Prostate gland (tissue), 2 donors: ENCODE measurements at regions not wholly inside any gene's neighbourhood (a gene's known extent, or its start where the extent isn't known, plus 50 kb on each side); places are given as distances from the start of the nearest gene placed in this dataset.

Experiments
- DNase-seq: peaks from one replicate; pipeline ENCODE4 v3.0.0-alpha.2; 2019; ENCODE audit warnings: low spot score
- H3K27ac ChIP-seq, 2 donors: fragments of 200-600 bp; sonication (generic); 2 replicates each; pipeline ENCODE4 v1.5.1; 2017 to 2019
- H3K27me3 ChIP-seq: fragments of 200-600 bp; sonication (generic); replicated peaks from 2 replicates; pipeline ENCODE4 v1.5.1; 2019; ENCODE audit not compliant: insufficient read depth
- H3K36me3 ChIP-seq, 2 donors: fragments of 200-600 bp; sonication (generic); 1 replicate in 1 of 2; 2 replicates in 1 of 2; pipeline versions ENCODE4 v1.5.1 to v1.8.1; 2017 to 2019
- H3K4me1 ChIP-seq: fragments of 200-600 bp; sonication (generic); replicated peaks from 2 replicates; pipeline ENCODE4 v1.5.1; 2019
- H3K4me3 ChIP-seq, 2 donors: fragments of 200-600 bp; sonication (generic); 2 replicates each; pipeline ENCODE4 v1.5.1; 2017 to 2019
- H3K9me3 ChIP-seq: fragments of 200-600 bp; sonication (generic); 2 replicates; pipeline ENCODE4 v1.5.1; 2017
- POLR2A ChIP-seq: fragments of 450-650 bp; IDR thresholded peaks from one replicate; pipeline ENCODE4 v1.6.1; 2016; ENCODE audit warnings: antibody characterized with exemption, mild to moderate bottlenecking
- POLR2AphosphoS5 ChIP-seq: sonication (generic); formaldehyde crosslinking; IDR thresholded peaks from one replicate; pipeline ENCODE4 v1.6.1; 2017; ENCODE audit warnings: antibody characterized with exemption
- WGBS: methylation state at CpG from one replicate; pipeline ENCODE4 v1.1.5; 2018; 5-methylcytosine and 5-hydroxymethylcytosine counted together
- intact Hi-C: fragments of 100-400 bp; cut with DNase I; formaldehyde crosslinking; loops from one replicate; pipeline ENCODE4 v1.14.2; 2022
- TF ChIP-seq, protein P1 (sequence below), 4 experiments: fragments of 200-600 bp in 2 of 4; fragments of 450-650 bp in 2 of 4; sonication (generic) in 2 of 4; IDR thresholded peaks; 1 replicate in 3 of 4; 2 replicates in 1 of 4; pipeline ENCODE4 v1.5.1; 2016 to 2019; ENCODE audit warnings: antibody characterized with exemption in 4 of 4, mild to moderate bottlenecking in 2 of 4, moderate library complexity in 2 of 4

DNA sequence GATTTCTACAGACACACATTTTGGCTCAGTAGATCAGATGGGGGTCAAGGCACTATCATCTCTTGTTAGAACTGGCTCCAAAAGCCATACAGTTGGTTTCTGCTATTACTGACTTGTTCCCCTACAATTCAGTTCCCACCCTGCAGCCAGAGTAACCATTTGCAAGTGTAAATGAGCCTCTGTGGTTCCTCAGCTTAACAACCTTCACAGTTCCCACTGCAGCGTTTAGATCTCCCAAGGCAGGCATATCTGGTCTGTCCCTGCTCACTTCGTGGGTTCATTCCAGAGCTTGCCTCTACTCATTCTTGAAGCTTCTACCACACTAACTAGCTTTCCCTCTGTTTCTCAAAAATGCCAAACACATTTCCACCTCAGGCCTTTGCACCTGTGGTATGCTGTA is 186.1 kb downstream of the CBLN1 start:
- H3K4me3 ChIP-seq = no peak overlapping the region
- intact Hi-C loops = no loop called here
- TF ChIP-seq POLR2A (no peak), POLR2AphosphoS5 (no peak)
- TF ChIP-seq, protein P1, sequence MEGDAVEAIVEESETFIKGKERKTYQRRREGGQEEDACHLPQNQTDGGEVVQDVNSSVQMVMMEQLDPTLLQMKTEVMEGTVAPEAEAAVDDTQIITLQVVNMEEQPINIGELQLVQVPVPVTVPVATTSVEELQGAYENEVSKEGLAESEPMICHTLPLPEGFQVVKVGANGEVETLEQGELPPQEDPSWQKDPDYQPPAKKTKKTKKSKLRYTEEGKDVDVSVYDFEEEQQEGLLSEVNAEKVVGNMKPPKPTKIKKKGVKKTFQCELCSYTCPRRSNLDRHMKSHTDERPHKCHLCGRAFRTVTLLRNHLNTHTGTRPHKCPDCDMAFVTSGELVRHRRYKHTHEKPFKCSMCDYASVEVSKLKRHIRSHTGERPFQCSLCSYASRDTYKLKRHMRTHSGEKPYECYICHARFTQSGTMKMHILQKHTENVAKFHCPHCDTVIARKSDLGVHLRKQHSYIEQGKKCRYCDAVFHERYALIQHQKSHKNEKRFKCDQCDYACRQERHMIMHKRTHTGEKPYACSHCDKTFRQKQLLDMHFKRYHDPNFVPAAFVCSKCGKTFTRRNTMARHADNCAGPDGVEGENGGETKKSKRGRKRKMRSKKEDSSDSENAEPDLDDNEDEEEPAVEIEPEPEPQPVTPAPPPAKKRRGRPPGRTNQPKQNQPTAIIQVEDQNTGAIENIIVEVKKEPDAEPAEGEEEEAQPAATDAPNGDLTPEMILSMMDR (IDR thresholded peaks at IDR 0.05) = no peak
- no peaks in the 10 kb centered on the region for H3K9me3 ChIP-seq
- H3K27me3 ChIP-seq = no peaks in the 10 kb centered on the region
- no peaks in the 10 kb centered on the region for H3K36me3 ChIP-seq
- no peaks in the 10 kb centered on the region for H3K4me1 ChIP-seq
- DNase-seq = no peak
- WGBS = 30% methylated on average over 2 of the region's 2 CpGs
- H3K27ac ChIP-seq = no peak overlapping the region

- no peak overlapping the region for H3K27ac ChIP-seq
- no peaks in the 10 kb centered on the region for H3K36me3 ChIP-seq
- H3K27me3 ChIP-seq = no peaks in the 10 kb centered on the region
- H3K4me1 ChIP-seq = no peaks in the 10 kb centered on the region
- intact Hi-C loops = no loop called here
- H3K4me3 ChIP-seq = no peak overlapping the region
- TF ChIP-seq POLR2A = no peak
- TF ChIP-seq, protein P1 (IDR thresholded peaks at IDR 0.05) = no peak
- TF ChIP-seq POLR2AphosphoS5 = no peak
- no peaks in the 10 kb centered on the region for H3K9me3 ChIP-seq
- DNase-seq = no peak
- WGBS = 59% methylated on average over 2 of the region's 2 CpGs
Observed at GRCh38 chr16:49094471-49094870, 187.2 kb downstream of the CBLN1 start.

- TF ChIP-seq, protein P1 (IDR thresholded peaks at IDR 0.05) = no peak
- TF ChIP-seq POLR2AphosphoS5 = no peak
- TF ChIP-seq POLR2A = no peak
- intact Hi-C loops = no loop called here
- Histone ChIP-seq H3K36me3 (no peaks in the 10 kb centered on the region), H3K4me3 (no peak overlapping the region), H3K27me3 (no peaks in the 10 kb centered on the region), H3K27ac (no peak overlapping the region), H3K9me3 (no peaks in the 10 kb centered on the region), H3K4me1 (no peaks in the 10 kb centered on the region)
- WGBS = 68% methylated on average over 2 of the region's 2 CpGs
- no peak for DNase-seq
Observed at GRCh38 chr16:49093939-49094338, 187.7 kb downstream of the CBLN1 start.

- H3K27ac ChIP-seq = no peak overlapping the region
- H3K36me3 ChIP-seq = no peaks in the 10 kb centered on the region
- TF ChIP-seq, protein P1 (IDR thresholded peaks at IDR 0.05) = no peak
- TF ChIP-seq POLR2AphosphoS5 (no peak), POLR2A (no peak)
- DNase-seq = no peak
- no peaks in the 10 kb centered on the region for H3K9me3 ChIP-seq
- H3K4me3 ChIP-seq = no peak overlapping the region
- H3K4me1 ChIP-seq = no peaks in the 10 kb centered on the region
- intact Hi-C loops = no loop called here
- no peaks in the 10 kb centered on the region for H3K27me3 ChIP-seq
- 30% methylated on average over 2 of the region's 2 CpGs for WGBS
Observed at GRCh38 chr16:49092704-49093103, 188.9 kb downstream of the CBLN1 start.

GRCh38 chr16:49089533-49089932 is 192.1 kb downstream of the CBLN1 start:
- Histone ChIP-seq H3K27me3 (no peaks in the 10 kb centered on the region), H3K4me1 (no peaks in the 10 kb centered on the region), H3K9me3 (no peaks in the 10 kb centered on the region), H3K4me3 (no peak overlapping the region), H3K27ac (no peak overlapping the region), H3K36me3 (no peaks in the 10 kb centered on the region)
- TF ChIP-seq POLR2A (no peak), POLR2AphosphoS5 (no peak)
- TF ChIP-seq, protein P1 (IDR thresholded peaks at IDR 0.05) = no peak
- no peak for DNase-seq
- 82% methylated on average over 2 of the region's 2 CpGs for WGBS
- intact Hi-C loops = no loop called here
